Pancreas (tissue), 10 donors: ENCODE measurements at regions not wholly inside any gene's neighbourhood (a gene's known extent, or its start where the extent isn't known, plus 50 kb on each side); places are given as distances from the start of the nearest gene placed in this dataset.

Source experiments
- ATAC-seq, 4 donors: fragments of 200-7000 bp; cut with Tn5 transposase; one replicate each; pipeline versions ENCODE4 v1.8.0 to v1.9.1; 2020; ENCODE audit warnings: mild to moderate bottlenecking in 4 of 4, moderate library complexity in 4 of 4
- DNase-seq, 6 donors: peaks; one replicate each; pipeline ENCODE4 v3.0.0-alpha.2; 2020
- FAIRE-seq: peaks from 2 replicates; lab custom pipeline; 2012; peaks lifted over from hg19 to GRCh38; lab: Jason Lieb, UNC
- H3K27ac ChIP-seq, 4 donors: fragments of 200-600 bp; sonication (generic); 1 replicate in 3 of 4; 2 replicates in 1 of 4; pipeline versions ENCODE4 v1.5.0 to v1.8.0; 2020
- H3K27me3 ChIP-seq, 4 donors: fragments of 200-600 bp; one replicate each; pipeline ENCODE4 v1.8.0; 2021
- H3K36me3 ChIP-seq, 3 donors: fragments of 200-600 bp; sonication (generic) in 1 of 3; one replicate each; pipeline versions ENCODE4 v1.5.0 to v1.8.0; 2020 to 2021
- H3K4me1 ChIP-seq, 3 donors: fragments of 200-600 bp; one replicate each; pipeline ENCODE4 v1.8.0; 2021
- H3K4me3 ChIP-seq, 4 donors: fragments of 200-600 bp; sonication (generic) in 2 of 4; one replicate each; pipeline versions ENCODE4 v1.5.0 to v1.8.0; 2020 to 2021
- H3K9me3 ChIP-seq, 4 donors: fragments of 200-600 bp; one replicate each; pipeline ENCODE4 v1.8.0; 2021
- CTCF ChIP-seq, 4 donors: fragments of 200-600 bp; sonication (generic) in 3 of 4; IDR thresholded peaks; one replicate each; pipeline versions ENCODE4 v1.5.0 to v1.8.0; 2021; ENCODE audit warnings: antibody characterized with exemption in 4 of 4
- WGBS, 2 donors: extraction: QIAGEN DNeasy Blood & Tissue Kit; methylation state at CpG; one replicate each; pipeline ENCODE4 v1.1.7; 2013; 5-methylcytosine and 5-hydroxymethylcytosine counted together
- intact Hi-C, 3 donors: fragments of 100-400 bp; cut with DNase I; formaldehyde crosslinking; loops; one replicate each; pipeline versions ENCODE4 v1.11.1 to v1.14.2; 2022
- donor health status: healthy with polysubstance abuse.
- donor health status: DM: no; HTN: no; CAD: no; lungs with moderate emphysema.
- donor health status: DM: no; HTN: no; CAD: no.
- donor health status: control.
- donor health status: control.
- donor health status: Bipolar disorder and iron deficiency.
- donor health status: DM: yes; HTN: yes; CAD: no.
- donor health status: DM: no; HTN: no; CAD: no.
- donor health status: DM: no; HTN: no; CAD: no.
- donor health status: DM: yes; HTN: yes; CAD: no.

GRCh38 chr10:3714967-3715366, 70.0 kb downstream of the KLF6 start:
- intact Hi-C loops: no loop called here
- 86 to 91% methylated on average over 2 of the region's 2 CpGs for WGBS, 2 donors
- FAIRE-seq: no peak

GRCh38 chr10:3714531-3714930, 70.5 kb downstream of the KLF6 start:
- FAIRE-seq (no peak), ATAC-seq (no peak), DNase-seq (no peak)
- no peak for TF ChIP-seq CTCF (IDR thresholded peaks at IDR 0.05)
- 80 to 89% methylated on average over 6 of the region's 6 CpGs for WGBS, 2 donors
- H3K27ac ChIP-seq: no peak overlapping the region
- no peaks in the 10 kb centered on the region for H3K36me3 ChIP-seq
- no peaks in the 10 kb centered on the region for H3K4me1 ChIP-seq
- intact Hi-C loops: no loop called here
- H3K9me3 ChIP-seq: no peaks in the 10 kb centered on the region
- H3K27me3 ChIP-seq: no peaks in the 10 kb centered on the region
- H3K4me3 ChIP-seq: no peak overlapping the region

More at GRCh38 chr10:3714967-3715366, 70.0 kb downstream of the KLF6 start:
- H3K36me3 ChIP-seq: no peaks in the 10 kb centered on the region
- H3K27me3 ChIP-seq: no peaks in the 10 kb centered on the region
- TF ChIP-seq CTCF (IDR thresholded peaks at IDR 0.05): no peak
- ATAC-seq: no peak
- DNase-seq: no peak
- no peak overlapping the region for H3K4me3 ChIP-seq
- no peaks in the 10 kb centered on the region for H3K9me3 ChIP-seq
- H3K27ac ChIP-seq: no peak overlapping the region
- H3K4me1 ChIP-seq: no peaks in the 10 kb centered on the region

- H3K4me3 ChIP-seq: no peak overlapping the region
- H3K9me3 ChIP-seq: no peaks in the 10 kb centered on the region
- FAIRE-seq (no peak), ATAC-seq (no peak), DNase-seq (no peak)
- H3K27ac ChIP-seq: no peak overlapping the region
- H3K27me3 ChIP-seq: no peaks in the 10 kb centered on the region
- TF ChIP-seq CTCF (IDR thresholded peaks at IDR 0.05): no peak
- no peaks in the 10 kb centered on the region for H3K36me3 ChIP-seq
- WGBS, 2 donors: 92 to 93% methylated on average over 1 of the region's 1 CpG
- intact Hi-C loops: no loop called here
- no peaks in the 10 kb centered on the region for H3K4me1 ChIP-seq
Measured at GRCh38 chr10:3712707-3713106, 72.3 kb downstream of the KLF6 start.

- TF ChIP-seq CTCF (IDR thresholded peaks at IDR 0.05): no peak
- DNase-seq (no peak), FAIRE-seq (no peak), ATAC-seq (no peak)
- no peaks in the 10 kb centered on the region for H3K27me3 ChIP-seq
- no peak overlapping the region for H3K4me3 ChIP-seq
- intact Hi-C loops: no loop called here
- H3K27ac ChIP-seq: no peak overlapping the region
- H3K9me3 ChIP-seq: no peaks in the 10 kb centered on the region
- no peaks in the 10 kb centered on the region for H3K36me3 ChIP-seq
- H3K4me1 ChIP-seq: no peaks in the 10 kb centered on the region
Measured at GRCh38 chr10:3711918-3712317, 73.1 kb downstream of the KLF6 start.

GRCh38 chr10:3710764-3711163, 74.2 kb downstream of the KLF6 start:
- 41 to 64% methylated on average over 3 of the region's 3 CpGs for WGBS, 2 donors
- no peak overlapping the region for H3K27ac ChIP-seq
- FAIRE-seq (no peak), DNase-seq (no peak), ATAC-seq (no peak)
- intact Hi-C loops: no loop called here
- no peak overlapping the region for H3K4me3 ChIP-seq
- no peaks in the 10 kb centered on the region for H3K9me3 ChIP-seq
- no peaks in the 10 kb centered on the region for H3K27me3 ChIP-seq
- no peaks in the 10 kb centered on the region for H3K36me3 ChIP-seq
- TF ChIP-seq CTCF (IDR thresholded peaks at IDR 0.05): no peak
- H3K4me1 ChIP-seq: no peaks in the 10 kb centered on the region
